H7 (cell line): ENCODE measurements at regions not wholly inside any gene's neighbourhood (a gene's known extent, or its start where the extent isn't known, plus 50 kb on each side); places are given as distances from the start of the nearest gene placed in this dataset.

ENCODE experiments used
- DNase-seq: peaks from one replicate; pipeline ENCODE4 v3.0.0; 2012
- H3K27me3 ChIP-seq: 2 replicates; pipeline ENCODE4 v1.6.0; 2011; ENCODE audit warnings: mild to moderate bottlenecking, low read length; ENCODE audit not compliant: control insufficient read depth, insufficient read depth
- H3K36me3 ChIP-seq: replicated peaks from 2 replicates; pipeline ENCODE4 v1.5.1; 2011; ENCODE audit warnings: low read length; ENCODE audit not compliant: control insufficient read depth, insufficient read depth
- H3K4me3 ChIP-seq: 2 replicates; pipeline ENCODE4 v1.5.1; 2011; ENCODE audit warnings: low read depth, mild to moderate bottlenecking, control low read depth, low read length, moderate library complexity; ENCODE audit not compliant: insufficient read depth

DNA sequence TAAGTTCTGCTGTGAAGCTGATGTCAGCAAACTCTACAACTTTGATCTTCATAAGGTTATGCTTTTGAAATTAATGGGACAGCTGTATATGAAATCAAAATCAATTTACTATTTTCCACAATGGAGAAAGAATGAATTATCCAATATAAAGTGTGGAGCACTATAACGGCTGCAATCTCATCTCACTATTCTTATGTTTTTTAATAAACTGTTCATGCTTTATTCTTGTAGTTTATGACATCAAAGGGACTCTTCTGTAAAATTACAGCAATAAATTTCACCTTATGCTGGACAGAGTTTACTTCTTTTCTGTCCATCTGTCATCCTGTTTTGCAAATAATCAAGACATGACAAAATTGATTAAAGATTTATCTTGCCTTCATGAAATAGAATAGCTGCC lies 192.5 kb downstream of the TECRL start:
- DNase-seq = no peak
- Histone ChIP-seq H3K4me3 (no peak overlapping the region), H3K27me3 (no peaks in the 10 kb centered on the region), H3K36me3 (no peaks in the 10 kb centered on the region)

DNA sequence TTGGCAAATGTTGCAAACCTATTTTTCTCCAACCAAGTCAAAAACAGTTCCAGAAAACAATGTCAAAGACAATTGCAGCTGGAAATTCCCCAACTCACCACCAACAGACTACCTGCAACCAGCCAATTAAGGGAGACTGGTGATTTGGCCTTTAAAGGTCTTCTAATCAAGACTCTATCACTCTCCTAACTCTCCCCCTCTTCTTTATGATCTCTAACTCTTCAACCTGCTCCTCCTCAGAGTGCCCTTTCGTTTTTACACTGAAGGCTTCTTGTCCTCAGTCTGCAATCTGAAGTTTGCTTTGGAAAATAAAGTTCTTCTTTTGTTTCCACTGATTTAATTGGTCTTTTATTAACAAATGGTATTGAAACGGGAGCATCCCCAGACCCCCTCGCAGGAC lies 203.9 kb downstream of the TECRL start:
- no peak overlapping the region for H3K4me3 ChIP-seq
- no peak for DNase-seq
- no peaks in the 10 kb centered on the region for H3K27me3 ChIP-seq
- H3K36me3 ChIP-seq = no peaks in the 10 kb centered on the region

- no peak for DNase-seq
- Histone ChIP-seq H3K27me3 (no peaks in the 10 kb centered on the region), H3K36me3 (no peaks in the 10 kb centered on the region), H3K4me3 (no peak overlapping the region)
Observed at GRCh38 chr4:64200001-64200555, 209.2 kb downstream of the TECRL start.

DNA sequence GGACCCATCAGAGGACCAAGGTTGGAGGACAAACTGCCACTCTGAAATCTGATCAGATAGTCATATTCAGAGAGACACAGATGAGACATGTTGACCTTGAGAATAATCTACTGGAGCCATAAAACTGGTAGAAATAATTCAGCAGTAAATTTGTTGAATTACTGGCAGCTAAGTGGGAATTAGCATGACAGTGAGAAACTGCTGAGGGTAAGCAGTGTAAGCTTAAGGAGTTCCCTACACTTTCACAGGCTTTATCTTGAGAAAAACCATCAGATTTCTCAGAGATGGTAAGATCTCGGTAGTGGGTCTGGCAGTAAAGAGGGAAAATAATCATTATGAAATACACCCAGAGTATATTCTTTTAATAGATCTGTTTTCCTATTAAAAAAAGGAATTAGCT lies 213.7 kb downstream of the TECRL start:
- H3K36me3 ChIP-seq = no peaks in the 10 kb centered on the region
- DNase-seq = no peak
- H3K4me3 ChIP-seq = no peak overlapping the region
- no peaks in the 10 kb centered on the region for H3K27me3 ChIP-seq

GRCh38 chr4:64192731-64193412 lies 216.4 kb downstream of the TECRL start:
- Histone ChIP-seq H3K36me3 (no peaks in the 10 kb centered on the region), H3K4me3 (no peak overlapping the region), H3K27me3 (no peaks in the 10 kb centered on the region)
- no peak for DNase-seq

DNA sequence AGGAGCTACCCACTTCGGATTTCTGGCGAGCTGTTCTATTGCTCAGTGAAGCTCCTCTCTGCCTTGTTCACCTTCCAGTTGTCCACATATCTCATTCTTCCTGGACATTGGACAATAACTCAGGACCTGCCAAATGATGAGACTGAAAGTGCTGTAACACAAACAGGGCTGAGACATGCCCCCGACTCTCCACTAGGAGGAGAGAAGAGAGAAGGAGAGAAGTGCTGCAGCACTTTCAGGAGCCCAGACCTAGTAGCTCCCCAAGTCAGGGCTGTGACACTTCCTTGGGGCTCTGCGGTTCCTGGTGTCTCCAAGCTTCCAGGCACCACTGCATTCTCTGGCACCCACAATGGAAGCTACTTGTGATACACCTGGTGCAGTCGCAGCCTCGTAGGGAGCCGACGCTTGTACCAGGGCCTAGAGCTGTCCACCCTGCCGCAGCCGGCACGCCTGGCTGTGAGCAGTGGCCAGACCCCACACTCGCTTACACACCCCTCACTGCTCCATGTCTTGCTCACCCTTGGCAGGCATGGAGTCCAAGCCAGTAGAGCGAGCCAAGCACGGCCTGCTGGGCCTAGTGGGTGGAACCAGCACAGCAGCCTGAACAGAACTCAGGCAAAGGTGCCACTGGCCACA lies 234.9 kb downstream of the TECRL start:
- no peaks in the 10 kb centered on the region for H3K36me3 ChIP-seq
- peak; percentile 6 for DNase-seq

DNA sequence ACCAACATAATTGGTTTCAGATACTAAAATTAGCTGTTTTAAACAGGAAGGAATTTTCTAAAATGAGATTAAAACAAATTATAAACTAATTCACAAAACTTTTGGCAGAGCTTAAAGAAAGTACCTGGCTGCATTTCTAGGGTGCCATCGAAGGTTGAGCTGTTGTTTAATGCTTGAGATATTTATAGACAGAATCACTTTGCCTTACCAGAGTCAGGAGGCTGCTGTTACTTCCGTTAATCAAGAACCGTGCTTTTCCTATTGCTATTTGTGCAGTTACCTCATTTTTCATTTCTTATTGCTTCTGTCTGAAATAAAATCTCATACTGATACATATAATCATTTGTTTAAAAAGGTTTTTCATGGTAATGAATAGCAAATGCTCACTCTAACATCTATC lies 242.9 kb downstream of the TECRL start:
- Histone ChIP-seq H3K36me3 (no peaks in the 10 kb centered on the region), H3K27me3 (no peaks in the 10 kb centered on the region)
- no peak for DNase-seq

More for the DNA sequence above, 234.9 kb downstream of the TECRL start:
- H3K4me3 ChIP-seq = no peak overlapping the region
- no peaks in the 10 kb centered on the region for H3K27me3 ChIP-seq

DNA sequence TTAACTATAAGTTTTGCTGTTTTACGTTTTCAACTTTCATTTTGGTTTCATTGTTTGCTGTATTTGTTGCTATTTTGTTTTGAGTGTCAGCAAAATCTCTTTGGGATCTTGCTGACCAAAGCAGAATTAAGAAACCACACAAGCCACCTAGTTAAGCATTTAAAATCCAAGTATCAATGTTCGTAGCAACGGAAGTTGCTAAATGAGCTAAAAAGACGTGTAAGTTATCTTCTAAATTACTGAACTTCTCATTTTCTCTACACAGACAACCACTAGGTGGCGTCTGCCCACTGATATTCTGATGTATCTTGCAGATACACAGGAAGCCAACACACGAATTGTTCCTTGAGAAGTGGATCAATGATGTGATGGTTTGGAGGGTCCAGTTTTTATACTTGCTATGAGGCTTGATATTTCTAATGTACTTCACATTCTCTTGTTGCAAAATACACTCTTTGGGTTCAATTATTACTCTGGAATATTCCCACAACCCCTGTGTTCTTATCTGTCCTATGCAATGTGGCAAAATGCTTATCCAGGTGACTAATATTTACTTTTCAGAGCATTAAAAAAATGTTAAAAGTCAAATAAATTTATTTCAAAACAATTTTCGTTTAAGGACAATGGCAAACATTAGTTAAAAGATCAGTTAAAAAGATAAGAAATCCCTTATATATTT lies 250.5 kb downstream of the TECRL start:
- no peak for DNase-seq

More for the DNA sequence above, 242.9 kb downstream of the TECRL start:
- no peak overlapping the region for H3K4me3 ChIP-seq

DNA sequence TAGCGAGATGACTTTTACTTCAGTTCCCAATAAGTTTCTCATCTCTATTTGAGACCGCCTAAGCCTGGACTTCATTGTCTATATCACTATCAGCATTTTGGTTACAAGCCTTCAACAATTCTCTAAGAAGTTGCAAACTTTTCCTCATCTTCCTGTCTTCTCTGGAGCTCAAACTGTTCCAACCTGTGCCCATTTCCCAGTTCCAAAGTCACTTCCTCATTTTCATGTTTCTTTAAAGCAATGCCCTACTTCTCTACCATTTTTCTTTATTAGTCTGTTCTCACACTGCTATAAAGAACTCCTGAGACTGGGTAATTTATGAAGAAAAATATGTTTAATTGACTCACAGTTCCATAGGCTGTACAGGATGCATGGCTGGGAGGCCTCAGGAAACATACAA lies 251.9 kb downstream of the TECRL start:
- Histone ChIP-seq H3K36me3 (no peaks in the 10 kb centered on the region), H3K4me3 (no peak overlapping the region), H3K27me3 (no peaks in the 10 kb centered on the region)
- DNase-seq = no peak

More for the DNA sequence above, 250.5 kb downstream of the TECRL start:
- no peaks in the 10 kb centered on the region for H3K36me3 ChIP-seq
- no peaks in the 10 kb centered on the region for H3K27me3 ChIP-seq
- H3K4me3 ChIP-seq = no peak overlapping the region

DNA sequence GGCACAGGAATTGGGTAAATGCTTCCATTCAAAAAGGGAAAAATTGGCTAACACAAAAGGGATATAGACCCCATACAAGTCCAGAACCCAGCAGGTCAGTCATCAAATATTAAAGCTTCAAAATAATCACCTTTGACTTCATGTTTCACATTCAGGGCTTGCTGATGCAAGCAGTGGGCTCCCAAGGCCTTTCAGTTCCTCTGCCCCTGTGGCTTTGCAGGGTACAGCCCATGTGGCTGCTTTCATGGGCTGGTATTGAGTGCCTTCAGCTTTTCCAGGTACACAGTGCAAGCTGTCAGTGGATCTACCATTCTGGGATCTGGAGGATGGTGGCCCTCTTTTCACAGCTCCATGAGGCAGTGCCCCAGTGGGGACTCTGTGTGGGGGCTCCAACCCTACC lies 253.0 kb downstream of the TECRL start:
- H3K27me3 ChIP-seq = no peaks in the 10 kb centered on the region
- no peak overlapping the region for H3K4me3 ChIP-seq
- no peaks in the 10 kb centered on the region for H3K36me3 ChIP-seq
- DNase-seq = no peak

DNA sequence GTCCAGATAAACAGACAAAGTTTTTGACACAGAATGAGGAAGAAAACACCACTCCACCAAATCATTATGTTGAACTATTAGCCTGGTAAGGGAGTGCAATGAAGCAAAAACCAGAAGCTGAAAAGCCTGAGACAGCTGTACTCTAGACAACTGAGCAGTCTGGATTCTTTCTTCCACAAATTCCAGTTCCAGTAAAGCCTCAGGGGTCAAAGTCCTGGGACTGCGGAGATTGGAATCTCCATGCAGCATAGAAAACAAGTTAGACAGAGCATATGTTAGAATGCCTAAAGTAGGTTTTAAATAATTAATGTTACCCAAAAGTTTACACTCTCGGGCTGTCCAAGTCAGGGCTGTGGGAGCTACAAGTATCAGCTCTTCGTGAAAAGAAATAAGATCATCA lies 263.2 kb downstream of the TECRL start:
- H3K36me3 ChIP-seq = no peaks in the 10 kb centered on the region
- H3K27me3 ChIP-seq = no peaks in the 10 kb centered on the region
- DNase-seq = no peak
- no peak overlapping the region for H3K4me3 ChIP-seq

DNA sequence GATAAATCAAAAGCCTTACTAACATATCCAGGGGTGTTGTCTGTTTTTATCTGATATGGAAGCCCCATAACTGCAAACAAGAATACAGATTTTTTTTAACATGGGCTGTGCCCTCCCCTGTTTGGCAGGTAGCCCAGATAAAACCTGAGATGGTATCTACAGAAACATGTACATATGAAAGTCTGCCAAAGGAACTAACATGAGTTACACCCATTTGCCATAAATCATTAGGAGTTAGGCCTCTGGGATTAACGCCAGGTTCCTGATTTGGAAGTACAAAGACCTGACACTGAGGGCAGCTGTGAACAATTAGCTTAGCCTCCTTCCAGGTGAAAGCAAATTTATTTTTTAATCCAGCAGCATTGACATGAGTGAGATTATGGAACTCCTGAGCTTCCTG lies 264.3 kb downstream of the TECRL start:
- DNase-seq = no peak
- no peaks in the 10 kb centered on the region for H3K36me3 ChIP-seq
- H3K27me3 ChIP-seq = no peaks in the 10 kb centered on the region
- no peak overlapping the region for H3K4me3 ChIP-seq

DNA sequence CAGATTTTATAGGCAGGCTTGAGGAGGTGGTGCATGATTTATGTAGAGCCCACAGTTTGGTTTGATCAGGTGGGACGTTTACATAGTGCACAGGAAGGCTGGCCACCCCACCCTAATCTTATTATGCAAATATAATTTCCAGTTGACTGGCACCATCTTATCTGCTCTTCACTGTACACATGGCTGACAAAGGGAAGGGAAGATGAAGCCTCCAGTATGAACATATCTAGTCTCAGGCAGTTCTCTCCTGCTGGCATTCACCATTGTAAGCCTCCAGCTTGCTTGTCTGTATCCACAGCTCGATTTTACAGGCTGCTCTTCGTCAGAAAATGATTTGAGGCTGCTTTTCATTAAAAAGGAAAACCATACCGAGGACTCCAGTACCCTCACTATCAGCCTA lies 278.3 kb downstream of the TECRL start:
- Histone ChIP-seq H3K4me3 (no peak overlapping the region), H3K36me3 (no peaks in the 10 kb centered on the region), H3K27me3 (no peaks in the 10 kb centered on the region)
- no peak for DNase-seq

DNA sequence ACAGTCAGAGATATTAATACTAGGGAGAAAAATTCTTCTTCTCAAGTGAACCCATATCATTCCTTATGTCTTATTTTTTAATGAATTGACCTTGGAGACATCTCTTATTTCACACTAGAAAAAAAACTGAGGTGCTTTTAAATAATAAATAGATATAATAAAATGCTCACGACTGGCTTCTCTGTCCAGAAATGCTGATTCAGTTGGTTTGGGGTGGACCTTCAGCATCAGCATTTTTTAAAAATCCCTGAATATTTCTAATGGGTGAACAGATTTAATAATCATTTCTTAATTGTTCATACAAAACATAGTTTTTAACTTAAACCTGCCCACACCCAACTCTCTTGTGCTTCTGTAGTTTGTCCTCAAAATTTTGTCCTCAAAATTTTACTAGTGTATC lies 283.9 kb downstream of the TECRL start:
- no peaks in the 10 kb centered on the region for H3K36me3 ChIP-seq
- no peak for DNase-seq
- no peaks in the 10 kb centered on the region for H3K27me3 ChIP-seq
- H3K4me3 ChIP-seq = no peak overlapping the region

- Histone ChIP-seq H3K36me3 (no peaks in the 10 kb centered on the region), H3K4me3 (no peak overlapping the region), H3K27me3 (no peaks in the 10 kb centered on the region)
- no peak for DNase-seq
Observed at GRCh38 chr4:64121803-64122202, 287.4 kb downstream of the TECRL start.
